Islet of Langerhans (tissue), 1 donor: ENCODE measurements at regions not wholly inside any gene's neighbourhood (a gene's known extent, or its start where the extent isn't known, plus 50 kb on each side); places are given as distances from the start of the nearest gene placed in this dataset.

ENCODE experiments used
- FAIRE-seq: peaks from one replicate; lab custom pipeline; 2011; peaks lifted over from hg19 to GRCh38; lab: Jason Lieb, UNC

GRCh38 chr4:45985038-45985437 is 138.8 kb downstream of the GABRG1 start:
- no peak for FAIRE-seq

DNA sequence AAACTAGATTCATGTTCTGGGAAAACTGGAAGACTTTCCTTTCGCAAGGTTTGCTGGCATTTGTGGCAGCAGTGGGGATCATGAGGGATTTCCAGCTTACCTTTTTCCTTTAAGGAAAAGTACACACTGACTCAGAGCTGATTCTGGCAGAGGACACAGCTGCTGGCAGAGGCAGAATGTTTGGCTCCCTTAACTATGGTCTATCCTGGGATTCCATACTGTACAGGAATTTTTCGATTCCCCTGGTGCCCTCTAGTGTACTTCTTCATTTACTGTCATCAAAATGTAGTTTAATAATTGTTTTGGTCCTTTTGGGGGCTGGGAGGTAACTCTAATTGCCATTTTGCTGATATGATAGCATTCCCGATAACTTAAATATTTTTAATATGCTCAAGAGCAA is 152.7 kb downstream of the GABRG1 start:
- no peak for FAIRE-seq

DNA sequence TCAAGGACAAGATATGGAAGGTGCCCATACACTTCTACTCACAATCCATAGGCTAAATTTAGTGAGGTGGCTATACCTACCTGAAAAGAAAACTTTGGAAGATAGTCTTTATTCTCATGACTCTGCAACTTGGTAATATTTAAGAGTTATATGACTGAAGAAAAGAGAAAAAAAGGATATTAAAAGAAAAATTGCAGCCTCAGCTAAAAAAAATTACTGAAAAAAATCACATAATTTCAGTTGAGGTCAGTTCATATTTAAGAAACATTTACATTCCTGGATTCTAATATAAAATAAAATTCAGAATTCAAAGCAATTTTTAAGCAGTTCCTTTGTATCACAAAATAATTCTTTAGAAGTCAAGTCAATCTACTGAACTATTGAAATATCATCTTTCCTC is 166.5 kb downstream of the GABRG1 start:
- no peak for FAIRE-seq

DNA sequence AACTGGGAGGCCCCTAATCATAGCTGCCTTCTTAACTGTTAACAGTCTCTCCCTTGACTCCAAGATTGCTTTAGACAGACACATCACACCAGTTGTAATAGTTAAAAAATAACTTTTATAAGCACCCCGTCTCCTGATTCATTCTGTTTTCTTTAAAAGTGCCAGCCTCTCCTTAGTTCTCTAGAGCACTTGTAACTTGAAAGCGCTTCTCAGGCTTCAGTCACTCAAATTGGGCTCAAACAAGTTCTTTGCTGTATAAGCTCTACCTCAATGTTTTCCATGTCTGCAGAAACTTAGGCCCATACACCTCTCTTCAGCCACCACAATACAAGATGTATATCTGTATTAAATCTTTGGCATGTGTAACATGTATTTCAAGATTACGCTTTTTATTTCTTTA is 169.6 kb downstream of the GABRG1 start:
- no peak for FAIRE-seq

DNA sequence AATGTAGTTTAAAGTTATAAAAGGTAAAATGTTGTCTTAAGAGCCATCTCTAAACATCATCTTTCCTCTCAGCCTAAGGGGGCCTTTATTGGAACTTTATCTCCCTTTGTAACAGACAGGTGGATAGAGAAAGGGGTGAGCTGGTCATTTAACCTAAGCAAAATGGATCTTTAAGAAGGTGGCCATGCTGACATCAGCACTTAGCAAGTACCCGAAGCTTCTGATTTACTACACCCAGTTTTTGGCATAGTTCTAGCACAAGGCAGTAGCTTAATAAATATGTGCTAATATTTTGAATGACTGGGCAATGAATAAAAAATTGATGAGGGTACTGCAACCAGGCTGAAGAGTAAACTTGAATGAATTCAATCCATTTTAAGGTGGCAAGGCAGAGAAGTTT is 172.7 kb downstream of the GABRG1 start:
- no peak for FAIRE-seq

GRCh38 chr4:45946699-45947098 is 177.2 kb downstream of the GABRG1 start:
- no peak for FAIRE-seq

GRCh38 chr4:45944000-45944399 is 179.9 kb downstream of the GABRG1 start:
- no peak for FAIRE-seq

DNA sequence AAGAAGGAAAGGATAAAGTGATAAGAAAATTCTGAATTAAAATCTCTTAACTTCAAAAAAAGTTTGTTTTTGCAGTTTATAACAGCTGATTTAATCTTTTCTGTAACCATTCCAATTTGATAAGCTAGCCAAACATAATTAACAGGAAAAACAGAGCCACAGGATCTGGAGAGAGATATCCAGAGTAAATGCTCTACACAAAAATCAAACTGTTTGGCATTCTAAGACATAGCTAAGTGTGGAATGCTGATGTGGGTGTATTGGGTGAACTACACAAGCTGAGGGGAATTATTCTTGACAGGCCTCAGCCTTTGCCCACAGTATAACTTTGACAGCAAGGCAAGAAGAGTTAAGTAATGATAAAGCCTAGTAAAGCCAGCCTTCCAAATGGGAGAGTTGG is 184.8 kb downstream of the GABRG1 start:
- no peak for FAIRE-seq

DNA sequence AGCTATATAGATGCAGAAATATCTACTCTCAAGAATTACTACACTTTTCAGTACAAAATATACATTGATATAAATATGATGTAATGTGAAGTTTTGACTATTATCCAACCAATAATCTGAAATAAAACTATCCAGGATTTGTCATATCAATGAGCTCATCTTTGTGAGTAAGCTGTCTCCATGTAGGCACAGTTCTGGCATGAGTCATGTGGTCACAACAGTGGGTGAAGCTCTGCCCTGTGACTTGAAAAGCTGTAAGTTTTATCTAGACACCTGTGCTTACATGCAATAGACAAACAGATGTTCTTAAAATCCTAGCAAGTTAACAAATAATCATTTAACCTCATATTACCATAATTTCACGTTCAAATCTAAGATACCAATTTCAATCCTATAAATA is 192.7 kb downstream of the GABRG1 start:
- FAIRE-seq, result no peak

DNA sequence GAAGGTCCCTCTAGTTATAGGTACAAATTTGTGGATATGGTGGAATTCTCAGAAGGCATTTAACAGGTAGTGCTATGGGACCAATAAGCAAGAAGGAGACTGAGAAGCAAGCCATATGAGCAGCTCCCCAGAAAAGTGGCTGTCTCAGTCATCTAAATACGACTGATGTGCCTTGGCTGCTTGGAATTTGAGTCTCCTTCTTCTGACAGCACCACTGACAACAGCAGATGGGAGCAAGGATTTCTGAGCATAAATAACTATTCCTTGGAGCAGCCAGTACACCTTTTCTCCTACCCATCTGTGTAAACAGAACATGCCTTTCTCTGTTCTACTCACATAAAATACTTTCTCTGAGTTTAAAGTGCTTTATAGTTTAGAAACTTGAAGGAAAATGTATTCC is 196.2 kb downstream of the GABRG1 start:
- no peak for FAIRE-seq

GRCh38 chr4:45925809-45926208 is 198.0 kb downstream of the GABRG1 start:
- no peak for FAIRE-seq

DNA sequence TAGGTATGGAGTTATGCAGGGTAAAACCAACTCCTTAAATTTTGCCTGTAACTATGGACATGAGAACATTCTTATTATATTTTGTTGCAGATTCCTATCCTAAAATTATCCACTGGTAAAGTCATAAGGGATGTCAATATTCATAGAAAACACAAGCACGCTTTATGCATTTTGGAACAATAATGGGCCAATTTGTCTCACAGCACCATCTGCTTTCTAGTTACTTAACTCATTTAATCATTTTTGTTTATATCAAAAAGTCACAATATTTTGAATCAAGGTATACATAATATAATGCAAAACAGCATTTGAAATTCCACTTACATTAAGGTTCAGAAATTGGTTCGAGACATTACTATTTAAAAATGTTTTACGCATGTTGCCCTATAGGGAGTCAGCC is 203.0 kb downstream of the GABRG1 start:
- FAIRE-seq, result no peak

DNA sequence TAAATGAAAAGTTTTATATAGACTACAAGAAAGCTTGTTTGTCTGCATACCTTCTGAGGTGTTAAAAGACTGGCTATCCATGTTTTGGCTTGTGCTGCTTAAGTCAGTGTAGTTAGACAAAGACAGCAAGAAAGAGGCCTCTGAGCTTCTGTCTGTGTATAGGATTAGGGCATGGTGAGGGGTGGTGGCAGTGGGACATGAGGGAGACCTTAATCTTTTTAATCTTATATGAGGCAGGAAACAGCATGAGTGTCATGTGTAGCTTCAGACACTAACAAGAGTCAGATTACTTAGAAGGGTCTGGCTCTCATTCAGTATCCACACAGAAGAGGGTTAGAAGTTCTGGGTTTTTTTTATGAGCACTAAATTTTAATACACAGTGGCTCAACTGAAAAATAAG is 213.3 kb downstream of the GABRG1 start:
- FAIRE-seq, result no peak

- FAIRE-seq, result no peak
Observed at GRCh38 chr4:45897946-45898585, 225.8 kb downstream of the GABRG1 start.

- FAIRE-seq, result no peak
Observed at GRCh38 chr4:45883421-45883820, 240.4 kb downstream of the GABRG1 start.

- FAIRE-seq, result no peak
Observed at GRCh38 chr4:45876235-45876890, 247.5 kb downstream of the GABRG1 start.

- FAIRE-seq, result no peak
Observed at GRCh38 chr4:45869184-45869583, 254.7 kb downstream of the GABRG1 start.

DNA sequence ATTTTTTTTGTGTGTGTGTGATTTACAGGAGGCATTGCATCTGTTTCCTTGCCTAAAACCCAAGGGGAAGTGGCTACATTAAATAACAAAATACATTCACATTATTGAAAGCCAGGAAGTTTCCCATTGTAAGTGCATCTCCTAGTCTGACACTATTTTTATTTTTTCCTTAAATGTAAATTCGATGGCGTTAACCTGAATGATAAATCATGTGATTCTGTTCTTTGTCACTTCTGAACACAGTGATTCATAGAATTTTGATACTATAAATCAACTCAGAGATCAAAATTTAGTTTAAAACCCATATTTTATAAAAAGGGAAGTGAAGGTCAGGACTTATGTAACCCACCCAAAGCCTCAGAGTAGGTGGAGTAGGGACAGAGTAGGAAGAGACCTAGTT is 258.1 kb downstream of the GABRG1 start:
- no peak for FAIRE-seq

DNA sequence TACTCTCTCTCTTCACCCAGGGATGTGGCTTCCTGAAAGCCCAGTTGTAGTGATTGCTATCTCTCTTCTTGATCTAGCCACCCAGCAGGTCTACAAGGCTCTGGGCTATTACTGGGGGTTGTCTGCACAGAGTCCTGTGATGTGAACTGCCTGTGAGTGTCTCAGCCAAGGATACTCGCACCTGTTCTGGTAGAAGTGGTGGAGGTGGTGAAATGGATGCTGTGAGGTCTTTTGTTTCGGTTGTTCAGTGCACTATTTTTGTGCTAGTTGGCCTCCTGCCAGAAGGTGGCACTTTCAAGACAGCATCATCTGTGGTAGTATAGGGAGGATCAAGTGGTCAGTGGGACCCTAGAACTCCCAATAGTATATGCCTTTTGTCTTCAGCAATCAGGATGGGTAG is 268.0 kb downstream of the GABRG1 start:
- no peak for FAIRE-seq

DNA sequence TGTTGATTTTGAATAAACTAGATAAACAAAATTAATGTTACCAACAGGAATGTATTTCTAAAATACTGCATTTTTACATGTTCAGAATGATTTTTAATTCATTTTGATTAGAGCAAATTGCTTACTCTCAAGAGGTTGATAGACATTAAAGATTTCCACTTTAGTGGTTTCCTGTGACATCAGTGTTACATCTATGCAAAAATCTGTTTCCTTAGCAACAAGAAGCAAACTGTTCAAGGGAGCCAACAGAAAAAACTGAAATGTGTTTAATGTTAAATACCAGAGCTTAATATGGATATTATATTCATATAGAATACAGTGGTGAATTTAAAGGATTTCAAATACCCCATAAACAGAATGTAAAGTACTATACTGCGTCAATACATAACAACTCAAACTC is 277.8 kb downstream of the GABRG1 start:
- FAIRE-seq, result no peak

DNA sequence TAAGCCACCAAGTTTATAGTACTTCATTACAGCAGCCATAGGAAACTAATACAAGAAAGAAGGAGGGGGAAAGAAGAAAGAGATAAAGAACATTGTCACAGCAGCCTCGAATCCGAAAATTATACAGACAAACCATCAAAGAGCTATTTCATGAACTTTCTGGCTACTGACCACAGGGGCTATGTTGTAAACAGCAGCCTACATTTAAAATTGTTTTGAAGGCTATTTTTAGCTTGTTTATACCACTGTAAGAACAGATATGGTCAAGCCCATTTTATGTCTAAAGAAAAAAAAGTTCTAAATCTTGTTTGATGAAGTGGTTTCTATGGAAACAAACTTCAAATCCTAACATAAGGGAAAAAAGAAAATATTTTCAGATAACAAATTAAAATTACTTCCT is 282.1 kb downstream of the GABRG1 start:
- no peak for FAIRE-seq

GRCh38 chr4:45831692-45832091 is 292.2 kb downstream of the GABRG1 start:
- FAIRE-seq, result no peak

DNA sequence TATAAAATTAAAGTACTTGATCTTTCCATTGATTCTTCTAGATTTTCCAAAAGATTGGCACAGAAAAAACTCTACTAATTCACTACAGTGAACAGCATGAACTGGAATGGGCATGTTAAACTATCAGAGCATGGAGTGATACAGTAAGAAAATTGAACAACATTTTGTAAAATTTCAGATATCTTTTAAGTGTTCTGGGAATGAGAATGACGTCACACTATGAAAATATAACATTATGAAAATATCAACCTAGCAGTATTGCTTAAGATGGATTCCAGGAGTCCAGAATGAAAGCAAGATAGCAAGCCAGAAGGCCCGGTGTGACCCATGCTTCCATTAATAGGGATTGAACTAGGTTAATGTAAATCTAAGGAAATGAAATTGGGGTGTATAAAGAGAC is 319.9 kb downstream of the GABRG1 start:
- FAIRE-seq, result no peak

DNA sequence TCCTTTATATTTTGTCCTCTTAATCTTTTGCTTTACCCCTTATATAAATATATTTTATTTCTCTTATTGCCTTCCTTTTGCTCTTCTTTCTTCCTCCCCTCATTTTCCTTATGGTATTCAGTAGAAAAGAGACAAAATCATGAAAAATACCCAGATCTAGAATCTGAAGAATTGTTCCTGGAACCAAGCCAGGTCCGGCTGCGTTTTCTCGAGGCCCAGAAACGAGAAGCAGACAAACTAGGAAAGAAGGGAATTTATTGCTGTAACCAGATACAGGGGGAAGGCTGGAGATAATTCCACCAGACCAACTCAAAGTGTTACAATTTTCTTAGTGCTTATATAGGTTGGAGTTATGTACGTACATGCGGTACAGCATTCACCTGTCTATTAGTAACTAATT is 328.7 kb downstream of the GABRG1 start:
- no peak for FAIRE-seq

GRCh38 chr4:45778514-45778913 is 345.3 kb downstream of the GABRG1 start:
- FAIRE-seq, result no peak
